Prostate gland (tissue), 2 donors: ENCODE measurements at regions not wholly inside any gene's neighbourhood (a gene's known extent, or its start where the extent isn't known, plus 50 kb on each side); places are given as distances from the start of the nearest gene placed in this dataset.

Experiments
- DNase-seq: peaks from one replicate; pipeline ENCODE4 v3.0.0-alpha.2; 2019; ENCODE audit warnings: low spot score
- H3K27ac ChIP-seq, 2 donors: fragments of 200-600 bp; sonication (generic); 2 replicates each; pipeline ENCODE4 v1.5.1; 2017 to 2019
- H3K27me3 ChIP-seq: fragments of 200-600 bp; sonication (generic); replicated peaks from 2 replicates; pipeline ENCODE4 v1.5.1; 2019; ENCODE audit not compliant: insufficient read depth
- H3K36me3 ChIP-seq, 2 donors: fragments of 200-600 bp; sonication (generic); 1 replicate in 1 of 2; 2 replicates in 1 of 2; pipeline versions ENCODE4 v1.5.1 to v1.8.1; 2017 to 2019
- H3K4me1 ChIP-seq: fragments of 200-600 bp; sonication (generic); replicated peaks from 2 replicates; pipeline ENCODE4 v1.5.1; 2019
- H3K4me3 ChIP-seq, 2 donors: fragments of 200-600 bp; sonication (generic); 2 replicates each; pipeline ENCODE4 v1.5.1; 2017 to 2019
- H3K9me3 ChIP-seq: fragments of 200-600 bp; sonication (generic); 2 replicates; pipeline ENCODE4 v1.5.1; 2017
- POLR2A ChIP-seq: fragments of 450-650 bp; IDR thresholded peaks from one replicate; pipeline ENCODE4 v1.6.1; 2016; ENCODE audit warnings: antibody characterized with exemption, mild to moderate bottlenecking
- POLR2AphosphoS5 ChIP-seq: sonication (generic); formaldehyde crosslinking; IDR thresholded peaks from one replicate; pipeline ENCODE4 v1.6.1; 2017; ENCODE audit warnings: antibody characterized with exemption
- WGBS: methylation state at CpG from one replicate; pipeline ENCODE4 v1.1.5; 2018; 5-methylcytosine and 5-hydroxymethylcytosine counted together
- intact Hi-C: fragments of 100-400 bp; cut with DNase I; formaldehyde crosslinking; loops from one replicate; pipeline ENCODE4 v1.14.2; 2022
- TF ChIP-seq, protein P1 (sequence below), 4 experiments: fragments of 200-600 bp in 2 of 4; fragments of 450-650 bp in 2 of 4; sonication (generic) in 2 of 4; IDR thresholded peaks; 1 replicate in 3 of 4; 2 replicates in 1 of 4; pipeline ENCODE4 v1.5.1; 2016 to 2019; ENCODE audit warnings: antibody characterized with exemption in 4 of 4, mild to moderate bottlenecking in 2 of 4, moderate library complexity in 2 of 4

DNA sequence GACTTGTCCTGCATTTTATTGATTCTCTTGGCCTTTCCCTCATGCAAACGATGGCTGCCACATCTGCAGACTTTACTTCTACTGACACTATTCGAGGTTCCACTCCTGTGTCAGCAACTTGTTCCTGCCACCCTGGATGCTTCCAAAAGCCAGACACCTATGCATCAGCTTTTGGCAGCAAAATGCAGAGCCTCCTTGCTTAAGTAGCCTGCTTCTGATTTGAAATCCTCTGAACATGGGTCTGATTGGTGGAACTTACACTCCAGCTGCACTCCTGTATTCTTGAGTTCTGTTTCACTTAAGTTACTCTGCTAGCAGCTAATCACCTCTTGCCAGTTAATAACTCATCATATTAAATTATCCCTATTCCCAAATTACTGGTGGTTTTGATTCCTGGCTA lies 152.1 kb upstream of the FMN2 start:
- TF ChIP-seq, protein P1, sequence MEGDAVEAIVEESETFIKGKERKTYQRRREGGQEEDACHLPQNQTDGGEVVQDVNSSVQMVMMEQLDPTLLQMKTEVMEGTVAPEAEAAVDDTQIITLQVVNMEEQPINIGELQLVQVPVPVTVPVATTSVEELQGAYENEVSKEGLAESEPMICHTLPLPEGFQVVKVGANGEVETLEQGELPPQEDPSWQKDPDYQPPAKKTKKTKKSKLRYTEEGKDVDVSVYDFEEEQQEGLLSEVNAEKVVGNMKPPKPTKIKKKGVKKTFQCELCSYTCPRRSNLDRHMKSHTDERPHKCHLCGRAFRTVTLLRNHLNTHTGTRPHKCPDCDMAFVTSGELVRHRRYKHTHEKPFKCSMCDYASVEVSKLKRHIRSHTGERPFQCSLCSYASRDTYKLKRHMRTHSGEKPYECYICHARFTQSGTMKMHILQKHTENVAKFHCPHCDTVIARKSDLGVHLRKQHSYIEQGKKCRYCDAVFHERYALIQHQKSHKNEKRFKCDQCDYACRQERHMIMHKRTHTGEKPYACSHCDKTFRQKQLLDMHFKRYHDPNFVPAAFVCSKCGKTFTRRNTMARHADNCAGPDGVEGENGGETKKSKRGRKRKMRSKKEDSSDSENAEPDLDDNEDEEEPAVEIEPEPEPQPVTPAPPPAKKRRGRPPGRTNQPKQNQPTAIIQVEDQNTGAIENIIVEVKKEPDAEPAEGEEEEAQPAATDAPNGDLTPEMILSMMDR (IDR thresholded peaks at IDR 0.05): no peak
- TF ChIP-seq POLR2AphosphoS5 (no peak), POLR2A (no peak)
- no peak overlapping the region for H3K27ac ChIP-seq
- no peak for DNase-seq
- H3K36me3 ChIP-seq: no peaks in the 10 kb centered on the region
- H3K4me3 ChIP-seq: no peak overlapping the region
- no peaks in the 10 kb centered on the region for H3K27me3 ChIP-seq
- intact Hi-C loops: no loop called here
- 61% methylated on average over 2 of the region's 2 CpGs for WGBS
- H3K9me3 ChIP-seq: no peaks in the 10 kb centered on the region
- no peaks in the 10 kb centered on the region for H3K4me1 ChIP-seq

DNA sequence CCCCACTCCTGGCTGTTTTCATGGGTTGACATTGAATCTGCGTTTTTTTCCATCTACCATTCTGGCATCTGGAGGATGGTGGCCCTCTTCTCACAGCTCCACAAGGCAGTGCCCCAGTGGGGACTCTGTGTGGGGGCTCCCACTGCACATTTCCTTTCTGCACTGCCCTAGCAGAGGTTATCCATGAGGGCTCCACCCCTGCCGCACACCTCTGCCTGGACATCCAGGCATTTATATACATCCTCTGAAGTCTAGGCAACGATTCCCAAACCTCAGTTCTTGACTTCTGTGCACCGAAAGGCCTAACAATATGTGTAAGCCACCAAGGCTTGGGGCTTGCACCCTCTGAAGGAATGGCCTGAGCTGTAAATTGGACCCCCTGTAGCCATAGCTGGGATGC lies 147.9 kb upstream of the FMN2 start:
- WGBS: 94% methylated on average over 4 of the region's 4 CpGs
- DNase-seq: no peak
- Histone ChIP-seq H3K9me3 (no peaks in the 10 kb centered on the region), H3K4me1 (no peaks in the 10 kb centered on the region), H3K27me3 (no peaks in the 10 kb centered on the region), H3K36me3 (no peaks in the 10 kb centered on the region), H3K4me3 (no peak overlapping the region), H3K27ac (no peak overlapping the region)
- intact Hi-C loops: no loop called here
- TF ChIP-seq POLR2AphosphoS5: no peak
- no peak for TF ChIP-seq POLR2A
- TF ChIP-seq, protein P1 (IDR thresholded peaks at IDR 0.05): no peak

DNA sequence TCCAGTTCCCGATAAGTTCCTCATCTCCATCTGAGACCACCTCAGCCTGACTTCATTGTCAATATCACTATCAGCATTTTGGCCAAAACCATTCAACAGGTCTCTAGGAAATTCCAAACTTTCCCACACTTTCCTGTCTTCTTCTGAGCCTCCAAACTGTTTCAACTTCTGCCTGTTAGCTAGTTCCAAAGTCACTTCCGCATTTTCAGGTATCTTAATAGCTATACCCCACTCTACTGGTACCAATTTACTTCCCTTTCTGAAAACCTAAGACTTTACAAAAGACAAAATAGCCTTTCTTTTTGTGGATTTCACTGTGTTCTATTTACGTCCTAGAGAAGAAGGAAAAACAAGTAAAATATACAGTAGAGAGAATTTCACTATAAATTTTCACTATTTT lies 147.0 kb upstream of the FMN2 start:
- TF ChIP-seq, protein P1 (IDR thresholded peaks at IDR 0.05): no peak
- TF ChIP-seq POLR2A: no peak
- TF ChIP-seq POLR2AphosphoS5: no peak
- 81% methylated on average over 3 of the region's 3 CpGs for WGBS
- intact Hi-C loops: no loop called here
- no peaks in the 10 kb centered on the region for H3K36me3 ChIP-seq
- no peak overlapping the region for H3K4me3 ChIP-seq
- H3K27me3 ChIP-seq: no peaks in the 10 kb centered on the region
- no peaks in the 10 kb centered on the region for H3K4me1 ChIP-seq
- DNase-seq: no peak
- no peak overlapping the region for H3K27ac ChIP-seq
- H3K9me3 ChIP-seq: no peaks in the 10 kb centered on the region

DNA sequence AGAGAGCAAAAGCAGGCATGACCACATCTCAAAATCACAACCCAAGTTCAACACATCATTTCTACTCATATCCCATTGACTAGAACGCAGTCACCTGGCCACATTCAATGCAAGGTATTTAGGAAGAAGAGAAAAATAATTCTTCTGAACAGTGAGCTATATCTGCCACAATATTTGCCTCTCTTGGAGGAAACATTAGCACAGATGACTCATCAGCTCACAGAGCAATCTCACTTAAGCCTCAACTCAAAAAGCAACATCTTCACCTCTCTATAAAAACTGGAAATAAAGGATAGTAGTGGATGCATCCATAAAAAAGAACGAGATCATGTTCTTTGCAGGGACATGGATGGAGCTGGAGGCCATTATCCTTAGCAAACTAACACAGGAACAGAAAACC lies 143.9 kb upstream of the FMN2 start:
- Histone ChIP-seq H3K9me3 (no peaks in the 10 kb centered on the region), H3K27ac (no peak overlapping the region), H3K4me1 (no peaks in the 10 kb centered on the region), H3K36me3 (no peaks in the 10 kb centered on the region), H3K4me3 (no peak overlapping the region), H3K27me3 (no peaks in the 10 kb centered on the region)
- no peak for DNase-seq
- intact Hi-C loops: no loop called here
- TF ChIP-seq, protein P1 (IDR thresholded peaks at IDR 0.05): no peak
- TF ChIP-seq POLR2A (no peak), POLR2AphosphoS5 (no peak)
- 81% methylated on average over 2 of the region's 2 CpGs for WGBS

DNA sequence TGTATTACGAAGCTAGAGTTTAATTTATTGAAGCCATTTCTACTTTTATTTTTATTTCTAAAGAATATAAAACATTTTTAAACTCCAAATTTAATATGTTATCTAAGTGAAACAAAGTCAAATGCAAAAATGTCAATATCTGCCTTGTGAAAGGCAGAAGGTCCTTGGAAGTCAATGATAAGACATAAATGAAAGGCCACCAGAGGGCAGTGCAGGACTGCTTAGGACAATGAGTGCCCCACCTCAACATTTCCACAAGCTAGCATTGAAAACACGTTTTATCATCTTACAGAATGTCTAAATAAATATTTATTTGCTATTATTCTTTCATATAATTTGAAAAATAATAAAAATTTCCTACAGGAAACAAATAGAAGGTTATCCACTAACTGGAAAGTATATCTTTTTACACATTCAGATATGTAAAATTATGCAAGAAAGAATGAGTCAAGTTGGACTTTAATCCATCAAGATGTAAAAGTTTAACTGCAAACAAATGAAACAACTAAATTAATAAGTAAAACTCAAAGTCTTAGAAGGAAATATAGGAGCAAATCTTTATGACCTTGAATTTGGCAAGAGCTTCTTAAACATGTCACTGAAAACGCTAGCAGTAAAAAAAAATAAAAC lies 140.1 kb upstream of the FMN2 start:
- WGBS: 45% methylated on average over 3 of the region's 3 CpGs
- DNase-seq: peak; percentile 71
- Histone ChIP-seq H3K4me1 (no peaks in the 10 kb centered on the region), H3K4me3 (no peak overlapping the region), H3K36me3 (no peaks in the 10 kb centered on the region), H3K9me3 (no peaks in the 10 kb centered on the region), H3K27ac (no peak overlapping the region), H3K27me3 (no peaks in the 10 kb centered on the region)
- intact Hi-C loops: no loop called here
- TF ChIP-seq, protein P1 (IDR thresholded peaks at IDR 0.05): peak; percentile 33 to 78 (median 69)
- no peak for TF ChIP-seq POLR2A
